ENCODE measurements at regions not wholly inside any gene's neighbourhood (a gene's known extent, or its start where the extent isn't known, plus 50 kb on each side); places are given as distances from the start of the nearest gene placed in this dataset.

DNA sequence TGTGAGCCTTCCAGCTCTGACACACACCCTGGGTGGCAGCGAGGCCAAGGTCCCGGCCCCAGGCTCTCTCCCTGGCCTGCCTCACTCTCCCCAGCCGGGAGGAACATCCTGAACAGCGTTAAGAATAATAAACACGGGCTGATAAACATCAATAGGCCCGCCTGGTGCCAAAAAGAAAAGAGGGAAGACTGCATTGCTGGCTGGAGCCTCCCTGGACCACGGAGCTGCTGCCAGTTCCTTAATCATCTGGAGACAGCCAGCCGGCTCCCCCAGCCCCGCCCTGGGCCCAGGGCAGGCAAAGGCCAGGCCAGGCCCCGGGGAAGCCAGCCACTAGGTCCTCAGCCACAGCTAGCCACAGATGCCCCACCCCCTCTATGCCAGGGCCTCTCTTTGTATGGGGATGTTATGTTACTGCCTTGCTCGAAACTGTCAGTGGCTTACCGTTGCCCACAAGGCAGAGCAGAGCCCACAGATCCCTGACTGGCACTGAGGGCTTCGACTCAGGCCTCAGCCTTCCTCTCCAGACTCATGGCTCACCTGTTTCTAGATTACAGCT is 293.7 kb downstream of the DYSF start (continued):
- TF ChIP-seq, protein P1, sequence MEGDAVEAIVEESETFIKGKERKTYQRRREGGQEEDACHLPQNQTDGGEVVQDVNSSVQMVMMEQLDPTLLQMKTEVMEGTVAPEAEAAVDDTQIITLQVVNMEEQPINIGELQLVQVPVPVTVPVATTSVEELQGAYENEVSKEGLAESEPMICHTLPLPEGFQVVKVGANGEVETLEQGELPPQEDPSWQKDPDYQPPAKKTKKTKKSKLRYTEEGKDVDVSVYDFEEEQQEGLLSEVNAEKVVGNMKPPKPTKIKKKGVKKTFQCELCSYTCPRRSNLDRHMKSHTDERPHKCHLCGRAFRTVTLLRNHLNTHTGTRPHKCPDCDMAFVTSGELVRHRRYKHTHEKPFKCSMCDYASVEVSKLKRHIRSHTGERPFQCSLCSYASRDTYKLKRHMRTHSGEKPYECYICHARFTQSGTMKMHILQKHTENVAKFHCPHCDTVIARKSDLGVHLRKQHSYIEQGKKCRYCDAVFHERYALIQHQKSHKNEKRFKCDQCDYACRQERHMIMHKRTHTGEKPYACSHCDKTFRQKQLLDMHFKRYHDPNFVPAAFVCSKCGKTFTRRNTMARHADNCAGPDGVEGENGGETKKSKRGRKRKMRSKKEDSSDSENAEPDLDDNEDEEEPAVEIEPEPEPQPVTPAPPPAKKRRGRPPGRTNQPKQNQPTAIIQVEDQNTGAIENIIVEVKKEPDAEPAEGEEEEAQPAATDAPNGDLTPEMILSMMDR (IDR thresholded peaks at IDR 0.05; ENCODE audit: poor library complexity, severe bottlenecking): no peak

- no peak overlapping the region for H3K4me2 ChIP-seq (ENCODE audit: low read length)
Measured at GRCh38 chr2:71744781-71745180, 291.4 kb downstream of the DYSF start.

More at GRCh38 chr2:71744781-71745180, 291.4 kb downstream of the DYSF start:
- Histone ChIP-seq H3K79me2 (replicated peaks; ENCODE audit: insufficient read depth, low read length) (no peaks in the 10 kb centered on the region), H3K9ac (ENCODE audit: low read length) (no peak overlapping the region), H3K27me3 (ENCODE audit: insufficient read depth, low read depth, low read length) (no peaks in the 10 kb centered on the region), H3F3A (ENCODE audit: insufficient read depth, low read length, poor library complexity, severe bottlenecking) (no peaks in the 10 kb centered on the region), H3K9me3 (ENCODE audit: low read length) (no peaks in the 10 kb centered on the region), H3K27ac (ENCODE audit: low read length) (no peak overlapping the region), H3K4me3 (ENCODE audit: low read length) (no peak overlapping the region), H3K36me3 (ENCODE audit: insufficient read depth, low read length) (no peaks in the 10 kb centered on the region), H4K20me1 (ENCODE audit: insufficient read depth) (no peaks in the 10 kb centered on the region), H2AFZ (ENCODE audit: low read depth, low read length) (no peak overlapping the region), H3K9me2 (ENCODE audit: insufficient read depth, low read length) (no peaks in the 10 kb centered on the region)
- TF ChIP-seq REST (IDR thresholded peaks at IDR 0.05; ENCODE audit: borderline replicate concordance): no peak
- TF ChIP-seq MXI1 (conservative IDR thresholded peaks at IDR 0.05; ENCODE audit: poor library complexity, severe bottlenecking): no peak
- no peak for TF ChIP-seq RAD21 (conservative IDR thresholded peaks at IDR 0.05)
- no peak for TF ChIP-seq EZH2 (IDR thresholded peaks at IDR 0.05; ENCODE audit: borderline replicate concordance, insufficient read depth, low read length, poor library complexity, severe bottlenecking)
- no peak for TF ChIP-seq POLR2AphosphoS5 (IDR thresholded peaks at IDR 0.05)
- TF ChIP-seq SMC3 (conservative IDR thresholded peaks at IDR 0.05; ENCODE audit: poor library complexity): no peak
- TF ChIP-seq TAF1 (IDR thresholded peaks at IDR 0.05; ENCODE audit: low read depth): no peak
- TF ChIP-seq, protein P1 (IDR thresholded peaks at IDR 0.05; ENCODE audit: poor library complexity, severe bottlenecking): no peak

Measured in neural cell (in vitro differentiated cells).